ENCODE measurements at regions not wholly inside any gene's neighbourhood (a gene's known extent, or its start where the extent isn't known, plus 50 kb on each side); places are given as distances from the start of the nearest gene placed in this dataset.
"Not testable (repeated sequence)": the region's sequence is repeated elsewhere in the genome, so short reads cannot be mapped to it uniquely, and the experiment has no call there.

DNA sequence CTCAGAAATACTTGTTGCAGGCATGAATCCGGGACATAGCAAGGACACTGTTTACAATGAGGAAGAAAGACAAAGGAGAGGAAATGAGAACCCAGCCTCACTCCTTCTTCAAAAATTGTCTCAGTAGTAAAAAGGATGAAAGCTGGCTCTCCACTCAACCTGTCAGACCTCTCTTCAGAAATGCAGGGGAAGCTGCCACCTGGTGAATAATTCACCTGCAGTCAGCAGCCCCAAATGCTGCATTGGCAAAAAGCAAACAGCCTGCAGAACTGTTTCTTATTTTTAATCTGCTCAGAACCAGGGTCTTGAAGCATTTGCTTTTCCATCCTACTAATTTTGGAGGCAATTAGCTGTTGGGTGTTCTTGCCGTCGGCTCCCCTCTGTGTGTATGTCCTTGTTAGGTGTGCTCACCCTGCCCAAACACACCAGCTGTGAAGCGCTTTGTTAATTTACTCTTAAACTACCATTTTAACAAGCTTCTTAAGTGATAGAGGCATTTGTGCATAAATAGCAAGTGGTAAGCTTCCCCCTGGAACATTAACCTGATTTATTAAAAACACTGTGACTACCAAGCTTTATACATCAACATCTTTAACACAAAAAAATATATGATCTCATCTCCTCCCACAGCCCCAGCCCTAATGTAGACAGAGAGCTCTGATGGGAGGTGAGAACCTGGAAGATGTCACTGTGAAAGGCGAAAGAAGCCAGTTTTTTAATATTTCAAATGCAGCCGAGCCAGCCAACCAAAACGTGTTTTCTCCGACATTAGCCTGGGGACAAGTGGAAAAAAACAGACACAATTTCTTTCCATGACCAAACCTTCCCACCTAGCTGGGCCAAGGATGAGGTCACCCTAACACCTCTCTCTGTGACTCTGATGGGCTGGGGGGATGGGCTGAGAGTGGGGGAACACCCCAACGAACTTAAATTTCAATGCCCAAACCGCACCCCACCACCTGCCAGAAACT, 451.0 kb upstream of the SULF2 start:
- peak; percentile 74 for DNase-seq (ENCODE audit: low spot score)

DNA sequence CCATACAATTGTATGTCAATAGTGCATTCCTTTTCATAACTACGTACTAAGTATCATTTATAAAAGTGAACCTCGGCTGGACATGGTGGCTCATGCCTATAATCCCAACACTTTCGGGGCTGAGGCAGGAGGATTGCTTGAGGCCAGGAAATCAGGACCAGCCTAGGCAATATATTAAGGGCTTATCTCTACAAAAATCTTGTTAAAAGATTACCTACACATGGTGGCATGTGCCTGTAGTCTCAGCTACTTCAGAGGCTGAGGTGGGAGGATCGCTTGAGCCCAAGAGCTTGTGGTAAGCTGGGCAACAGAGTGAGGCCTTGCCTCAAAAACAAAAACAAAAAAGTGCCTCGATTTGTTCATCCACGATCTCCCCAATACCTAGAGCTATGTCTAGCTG, 449.7 kb upstream of the SULF2 start:
- DNase-seq (ENCODE audit: low spot score), result no peak

DNA sequence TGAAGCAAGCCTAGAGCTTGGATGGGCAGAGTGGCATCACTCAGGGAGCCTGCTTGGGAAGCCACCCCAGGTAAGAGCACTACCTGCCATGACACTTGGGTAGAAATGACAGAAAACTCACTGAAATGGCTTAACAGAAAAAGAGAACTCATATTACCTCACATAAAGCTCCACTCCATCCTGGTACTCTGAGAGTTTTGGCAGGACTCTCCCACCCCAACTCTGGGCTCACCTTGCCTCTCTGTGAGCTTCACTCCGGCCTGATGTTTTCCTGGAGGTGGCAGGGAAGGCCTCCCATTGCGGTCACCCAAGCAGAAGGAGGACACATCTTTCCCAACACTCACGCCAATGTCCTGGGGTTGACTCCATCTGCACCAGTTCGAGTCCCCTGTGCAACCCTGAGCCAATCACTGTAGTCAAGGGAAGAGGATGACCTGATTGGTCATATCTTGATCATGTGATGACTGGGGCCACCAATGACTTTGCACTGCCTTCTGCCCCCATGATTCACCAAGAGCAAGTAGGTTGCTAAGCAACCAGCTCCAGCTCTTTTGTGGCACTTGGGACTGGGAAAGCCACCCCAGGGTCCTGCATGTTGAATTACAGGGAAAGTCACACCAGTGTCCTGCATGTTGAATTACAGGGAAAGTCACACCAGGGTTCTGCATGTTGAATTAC, 446.1 kb upstream of the SULF2 start:
- DNase-seq (ENCODE audit: low spot score), result no peak

DNA sequence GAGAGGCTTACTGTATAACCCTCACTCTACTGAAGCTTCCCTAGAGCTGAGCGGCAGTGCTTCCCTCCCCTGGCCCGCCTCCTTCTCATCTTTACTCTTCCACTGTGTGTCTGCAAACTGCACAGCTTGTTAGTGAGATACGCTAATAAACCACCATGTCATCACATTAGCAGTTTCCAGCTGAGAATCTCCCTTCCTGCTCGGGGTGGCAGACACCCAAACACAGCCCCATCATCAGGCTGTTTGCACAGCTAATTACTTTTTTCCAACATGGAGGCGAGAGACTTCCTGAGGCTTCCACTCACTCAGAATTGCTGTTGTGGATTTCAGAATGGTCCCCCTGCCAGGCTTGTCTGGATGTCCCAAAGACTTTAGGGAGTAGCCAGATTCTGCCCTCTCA, 444.9 kb upstream of the SULF2 start:
- no peak for DNase-seq (ENCODE audit: low spot score)

DNA sequence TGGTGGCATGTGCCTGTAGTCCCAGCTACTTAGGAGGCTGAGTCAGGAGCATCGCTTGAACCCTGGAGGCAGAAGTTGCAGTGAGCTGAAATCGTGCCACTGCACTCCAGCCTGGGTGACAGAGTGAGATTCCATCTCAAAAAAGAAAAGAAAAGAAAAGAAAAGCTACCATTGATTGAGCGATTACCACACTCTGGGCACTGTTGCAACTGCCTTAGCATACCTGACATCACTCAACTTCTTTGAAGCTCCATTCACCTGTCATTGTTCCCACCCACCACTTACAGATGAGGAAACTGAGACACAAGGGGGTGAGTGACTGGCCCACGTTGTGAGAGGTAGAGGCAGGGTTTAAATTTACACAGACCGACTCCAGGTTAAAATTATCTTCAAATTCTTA, 442.1 kb upstream of the SULF2 start:
- DNase-seq (ENCODE audit: low spot score), result no peak

DNA sequence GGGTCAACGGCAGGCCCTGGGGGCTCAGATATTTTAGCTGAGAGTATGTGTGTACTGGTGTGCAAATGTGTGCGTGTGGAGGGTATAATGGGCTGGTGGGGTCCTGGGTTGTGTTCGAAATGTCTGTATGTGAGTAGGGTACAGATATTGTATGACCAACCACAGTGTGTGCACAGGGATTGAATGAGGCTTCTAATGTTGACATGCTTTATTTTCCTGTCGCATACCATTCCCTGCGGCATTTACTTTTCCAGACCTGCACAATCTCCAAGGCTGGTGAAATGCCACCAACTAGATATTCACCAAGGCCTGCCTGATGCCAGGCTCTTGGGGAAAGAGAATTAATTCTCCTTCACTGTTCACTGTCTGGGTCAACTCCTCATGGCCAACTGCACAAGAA, 441.4 kb upstream of the SULF2 start:
- DNase-seq (ENCODE audit: low spot score), result no peak

DNA sequence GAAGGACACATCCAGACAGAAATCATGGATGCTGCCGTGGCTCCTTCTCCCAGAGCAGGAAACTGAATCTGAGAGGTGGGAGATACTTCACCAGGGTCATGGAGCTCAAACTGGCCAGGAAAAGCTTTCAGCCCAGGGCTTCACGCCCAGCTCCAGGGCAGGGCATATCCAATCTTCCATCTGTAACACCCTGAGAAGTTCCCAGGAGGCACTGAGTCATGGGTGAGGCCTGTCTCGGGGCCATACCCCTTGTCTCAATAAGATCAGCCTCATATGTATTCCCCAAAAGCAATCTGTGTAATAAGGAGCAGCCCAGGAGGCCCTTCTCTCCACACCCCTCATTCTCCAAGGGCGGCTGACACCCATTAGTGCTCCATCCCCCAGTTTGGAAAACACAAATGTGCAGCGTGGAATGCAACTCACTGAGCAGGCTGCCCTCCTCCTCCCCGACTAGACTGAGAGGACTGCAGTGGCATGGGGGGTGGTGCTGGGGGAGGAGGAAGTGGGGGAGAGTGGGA, 439.3 kb upstream of the SULF2 start:
- peak; percentile 29 for DNase-seq (ENCODE audit: low spot score)

DNA sequence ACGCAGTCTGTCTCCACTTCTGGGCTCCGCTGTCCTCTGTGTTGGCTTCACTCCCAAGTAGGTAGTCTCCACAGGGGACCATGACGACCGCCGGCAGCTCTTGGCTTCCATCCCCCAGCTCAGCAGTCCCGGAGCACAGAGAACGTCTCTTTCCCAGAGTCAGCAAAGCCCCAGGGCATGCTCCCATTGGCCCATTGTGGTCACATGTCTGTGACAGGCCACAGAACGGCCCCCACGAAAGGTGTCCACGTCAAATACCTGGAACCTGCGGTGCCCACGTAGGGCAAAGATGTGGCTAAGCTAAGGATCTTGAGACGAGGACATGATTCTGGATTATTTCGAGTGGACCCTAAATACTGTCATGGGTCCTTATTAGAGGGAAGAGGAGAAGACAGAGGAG, 438.4 kb upstream of the SULF2 start:
- no peak for DNase-seq (ENCODE audit: low spot score)

DNA sequence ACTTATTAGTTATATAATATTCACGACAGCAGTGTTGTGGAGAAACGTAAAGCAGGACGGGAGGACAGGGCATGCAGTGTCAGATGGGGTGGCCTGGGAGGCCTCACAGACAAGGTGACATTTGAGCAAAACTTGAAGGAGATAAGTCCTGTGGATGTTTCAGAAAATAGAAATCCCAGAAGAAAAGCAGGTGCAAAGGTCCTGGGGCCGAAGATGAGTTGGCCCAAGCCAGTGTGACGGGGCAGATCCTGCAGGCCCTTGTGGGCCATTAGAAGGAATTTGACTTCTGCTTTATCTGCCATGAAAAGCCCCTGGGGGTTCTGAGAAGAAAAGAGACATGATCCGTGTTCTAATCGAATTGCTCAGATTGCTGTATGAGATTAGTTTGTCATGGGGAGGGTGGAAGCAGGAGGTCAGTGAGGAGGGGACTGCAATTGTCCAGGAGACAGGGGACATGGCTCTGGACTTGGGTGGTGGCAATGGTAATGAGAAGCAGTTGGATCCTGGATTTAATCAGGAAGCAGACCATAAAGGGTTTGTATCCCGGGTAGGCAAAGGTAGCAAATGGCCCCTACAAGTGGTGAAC, 437.4 kb upstream of the SULF2 start:
- no peak for DNase-seq (ENCODE audit: low spot score)

DNA sequence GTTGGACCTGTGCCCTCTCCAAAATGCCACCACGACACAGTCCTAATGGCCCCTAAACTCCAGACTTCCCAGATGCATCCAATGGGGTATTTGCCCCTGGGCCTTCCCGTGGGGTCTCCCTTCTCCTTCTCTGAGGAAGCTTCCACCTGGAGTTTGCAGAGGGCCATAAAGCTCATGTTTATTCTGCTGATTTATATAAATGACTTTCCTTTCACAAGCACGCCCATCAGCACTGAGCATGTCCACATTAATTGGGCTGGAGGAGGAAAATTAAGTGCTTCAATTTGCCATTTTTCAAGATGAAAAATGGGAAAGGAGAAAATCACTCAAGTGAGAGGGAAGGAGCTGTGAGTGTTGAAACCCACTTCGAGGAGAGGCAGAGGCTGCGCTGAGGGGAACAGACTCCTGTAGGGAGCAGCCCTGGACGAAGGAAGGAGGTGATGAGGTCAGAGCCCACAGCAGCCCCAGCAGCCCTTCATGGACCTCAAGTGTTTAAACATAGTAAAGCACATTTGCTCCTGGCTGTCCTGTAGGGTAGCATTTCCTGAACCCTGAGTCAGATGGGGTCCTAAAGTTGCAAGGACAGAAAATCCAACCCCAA, 434.9 kb upstream of the SULF2 start:
- DNase-seq (ENCODE audit: low spot score), result no peak

DNA sequence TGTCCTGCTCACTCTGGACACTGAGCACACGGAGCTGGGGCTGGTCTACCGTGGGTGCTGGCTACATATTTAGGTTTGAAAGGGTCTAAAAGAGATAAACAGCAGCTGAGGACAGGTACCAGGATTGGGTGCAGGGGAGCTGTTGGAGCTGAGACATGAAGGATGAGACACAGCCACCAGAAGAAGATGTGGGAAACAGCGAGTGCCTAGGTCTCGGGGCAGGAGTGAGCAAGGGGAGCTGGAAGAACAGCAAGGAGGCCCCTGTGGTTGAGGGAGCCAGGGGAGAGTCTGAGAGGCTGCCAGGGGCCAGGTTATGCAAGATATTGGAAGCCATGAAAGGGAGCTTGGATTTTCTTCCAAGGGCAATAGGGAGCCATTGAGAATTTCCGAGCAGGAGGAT, 434.0 kb upstream of the SULF2 start:
- DNase-seq (ENCODE audit: low spot score), result no peak

DNA sequence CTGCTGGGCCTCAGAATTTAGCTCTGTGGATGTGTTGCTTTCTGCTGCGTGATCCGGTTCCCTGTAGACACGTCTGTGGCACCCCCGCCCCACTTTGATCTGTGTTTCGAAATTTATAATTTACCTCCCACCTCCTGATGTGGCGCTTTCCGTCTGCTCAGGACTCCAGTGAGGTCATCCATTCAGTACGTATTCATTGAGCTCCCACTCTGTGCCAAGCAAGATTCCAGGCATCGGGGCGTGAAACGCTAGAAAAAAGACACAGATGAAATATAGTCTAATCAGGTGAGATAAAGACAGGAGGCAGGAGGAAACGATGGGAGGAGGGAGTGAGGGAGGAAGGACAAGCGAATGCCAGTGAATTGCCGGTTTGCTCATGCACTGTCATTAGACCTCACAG, 431.9 kb upstream of the SULF2 start:
- DNase-seq (ENCODE audit: low spot score), result peak; percentile 21

DNA sequence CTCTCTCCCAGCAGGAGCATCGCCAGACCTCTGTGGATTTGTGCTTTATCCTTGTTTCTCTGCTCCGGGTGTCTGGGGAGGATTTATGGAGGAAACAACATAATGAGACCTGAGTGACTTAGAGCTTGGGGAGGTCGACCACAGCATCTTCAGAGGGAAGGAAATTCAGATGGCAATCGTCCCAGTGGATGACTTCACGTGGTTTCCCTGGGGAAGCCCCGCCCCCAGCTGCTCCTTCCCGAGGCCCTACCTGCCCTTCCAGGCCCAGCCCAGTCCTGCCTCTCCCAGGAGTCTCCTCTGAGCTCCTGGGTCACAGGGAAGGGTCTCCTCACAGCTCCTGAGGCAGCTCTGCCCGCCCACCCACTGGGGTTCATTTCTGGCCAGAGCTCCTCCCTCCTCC, 430.3 kb upstream of the SULF2 start:
- no peak for DNase-seq (ENCODE audit: low spot score)

DNA sequence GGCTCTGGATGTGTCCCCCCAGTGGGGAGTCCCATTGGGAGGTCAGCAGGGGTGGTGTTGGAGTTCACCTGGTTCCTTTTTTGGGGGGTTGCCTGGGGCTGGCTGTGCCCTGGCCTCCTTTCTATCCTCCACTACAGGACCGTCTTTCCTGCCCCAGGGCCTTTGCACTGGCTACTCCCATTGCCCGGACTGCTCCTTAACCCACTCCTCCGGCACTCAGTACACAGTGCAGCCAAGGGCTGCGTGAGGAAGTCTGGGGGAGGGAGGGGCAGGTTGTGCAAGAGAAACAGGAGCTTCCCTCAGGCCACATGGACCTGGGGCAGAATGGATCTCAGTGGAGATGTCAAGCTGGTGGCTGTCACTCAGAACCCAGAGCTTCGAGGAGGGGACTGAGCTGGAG, 429.3 kb upstream of the SULF2 start:
- DNase-seq (ENCODE audit: low spot score), result no peak

DNA sequence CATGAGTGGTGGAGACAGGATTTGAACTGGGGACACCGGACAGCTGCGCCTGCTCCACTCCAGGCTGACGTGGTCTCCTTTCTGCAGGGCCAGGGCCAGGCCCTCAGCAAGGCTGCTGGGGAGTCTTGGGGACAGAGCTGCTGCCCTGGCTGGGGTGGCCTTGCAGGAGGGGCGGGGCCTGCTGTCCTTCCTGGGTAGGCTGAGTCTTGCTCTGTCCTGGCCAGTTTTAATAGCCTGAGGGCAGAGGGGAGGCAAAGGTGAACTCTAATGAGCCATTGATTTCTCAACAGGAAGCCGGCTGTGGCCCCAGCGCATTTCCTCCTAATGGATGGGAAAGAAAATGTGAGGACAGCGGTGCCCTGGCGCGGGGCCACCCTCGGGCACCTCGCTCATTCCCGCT, 428.4 kb upstream of the SULF2 start:
- not testable (repeated sequence) for DNase-seq (ENCODE audit: low spot score)

DNA sequence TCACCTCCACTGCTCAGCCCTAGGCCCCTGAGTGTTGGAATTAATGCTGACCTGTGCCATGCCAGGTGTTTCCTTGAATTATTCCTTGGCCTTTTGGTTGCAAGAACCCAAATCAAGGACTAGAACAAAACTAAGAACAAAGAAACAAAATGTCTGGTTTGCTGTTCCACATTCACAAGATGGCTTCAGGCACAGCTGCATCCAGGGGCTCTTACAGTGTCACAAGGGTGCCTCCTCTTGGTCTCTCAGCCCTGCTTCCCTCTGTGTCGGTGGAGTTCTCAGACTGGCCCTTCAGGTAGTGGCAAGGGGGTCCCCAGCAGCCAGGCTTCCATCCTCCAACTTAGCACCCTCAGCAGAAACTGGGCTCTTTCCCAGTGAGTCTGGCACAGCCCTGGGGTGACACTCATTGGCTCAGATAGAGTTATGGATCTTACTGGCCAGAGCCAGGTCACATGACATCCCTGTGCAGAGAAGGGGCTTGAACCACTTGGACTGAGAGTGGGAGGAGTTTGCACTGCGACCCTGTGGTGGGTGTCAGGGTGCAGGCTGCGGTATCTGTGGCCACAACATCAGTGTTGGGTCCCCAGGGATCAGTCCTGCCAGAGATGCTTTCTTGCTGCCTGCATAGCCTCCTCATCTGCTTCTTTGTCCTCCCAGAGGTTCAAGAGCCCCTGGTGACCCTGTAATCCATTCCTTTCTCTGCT, 427.7 kb upstream of the SULF2 start:
- DNase-seq (ENCODE audit: low spot score), result no peak

DNA sequence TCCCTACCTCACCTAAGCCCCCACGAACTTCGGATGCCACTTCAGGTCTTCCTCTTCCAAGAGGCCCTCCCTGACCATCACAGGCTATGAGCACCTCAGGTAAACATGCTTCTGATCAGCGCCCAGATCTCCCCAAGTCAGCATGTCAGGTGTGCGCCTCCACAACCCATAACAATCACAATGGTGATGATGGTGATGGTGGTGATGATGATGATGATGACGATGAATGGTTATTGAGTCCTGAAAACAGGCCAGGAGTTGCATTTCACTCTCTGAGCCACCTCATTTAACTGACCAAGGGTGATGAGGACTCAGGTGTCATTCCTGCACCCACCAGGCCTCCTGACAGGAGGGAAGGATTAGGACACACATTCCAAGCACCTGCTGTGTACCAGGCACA, 426.6 kb upstream of the SULF2 start:
- no peak for DNase-seq (ENCODE audit: low spot score)

DNA sequence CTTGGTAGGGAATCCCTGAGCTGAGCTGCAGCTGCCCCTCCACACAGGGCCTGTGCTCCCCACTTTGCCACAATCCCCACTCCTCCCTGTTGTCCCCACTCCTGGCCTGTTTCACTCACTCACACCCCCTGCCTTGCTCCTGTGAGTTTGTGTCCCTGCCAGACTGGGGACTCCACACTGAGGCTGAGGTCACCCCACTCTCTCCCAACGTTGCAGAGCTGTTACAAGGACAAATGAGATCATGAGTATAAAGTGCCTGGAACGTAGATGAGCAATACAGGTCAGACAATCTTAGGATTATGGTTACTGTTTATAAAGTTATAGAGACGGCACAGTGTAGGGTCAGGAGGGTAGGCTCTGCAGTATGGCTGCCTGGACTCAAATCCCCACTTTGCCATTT, 426.0 kb upstream of the SULF2 start:
- DNase-seq (ENCODE audit: low spot score), result no peak

DNA sequence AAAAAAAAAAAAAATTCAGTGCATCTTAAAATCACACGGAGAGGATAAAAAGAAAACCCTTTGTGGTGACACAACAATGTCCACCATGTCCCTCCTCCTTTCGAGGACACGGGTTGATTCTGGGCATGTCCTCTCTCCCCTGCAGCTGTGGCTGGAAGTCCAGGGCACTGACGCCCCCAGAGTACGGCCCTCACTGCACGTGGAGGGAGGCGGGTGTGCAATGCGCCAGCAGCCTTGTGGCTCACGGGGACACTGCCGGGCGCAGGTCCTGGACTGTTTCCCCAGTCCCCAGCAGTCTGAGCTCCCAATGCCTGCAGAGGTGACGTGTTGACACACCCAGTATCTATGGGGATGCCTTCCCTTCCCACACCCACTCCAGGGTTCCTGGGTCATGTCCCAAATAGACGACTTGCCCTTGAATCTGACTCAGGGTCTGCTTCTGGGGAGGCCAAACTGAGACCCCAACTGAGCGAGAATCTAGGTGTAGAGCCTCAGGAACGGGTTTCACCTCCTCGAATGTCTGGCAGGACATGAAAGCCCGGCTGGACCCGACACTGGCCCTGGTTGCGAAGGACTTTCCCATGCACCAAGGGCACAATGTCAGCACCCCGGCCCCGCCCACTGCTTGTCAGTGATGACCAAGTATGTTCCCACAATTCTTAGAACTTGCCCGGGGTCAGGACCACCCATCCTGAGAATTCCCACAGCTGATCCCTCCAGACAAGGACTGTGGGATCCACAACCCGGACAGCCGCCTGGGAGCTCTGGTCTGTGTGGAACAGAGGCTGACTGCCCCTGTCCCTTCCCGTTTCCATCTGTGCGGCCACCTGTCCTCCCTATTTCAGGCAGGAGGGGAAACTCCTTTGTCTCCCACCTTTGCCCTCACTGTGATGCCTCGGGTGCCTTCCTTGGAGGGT, 425.1 kb upstream of the SULF2 start:
- DNase-seq (ENCODE audit: low spot score), result no peak

DNA sequence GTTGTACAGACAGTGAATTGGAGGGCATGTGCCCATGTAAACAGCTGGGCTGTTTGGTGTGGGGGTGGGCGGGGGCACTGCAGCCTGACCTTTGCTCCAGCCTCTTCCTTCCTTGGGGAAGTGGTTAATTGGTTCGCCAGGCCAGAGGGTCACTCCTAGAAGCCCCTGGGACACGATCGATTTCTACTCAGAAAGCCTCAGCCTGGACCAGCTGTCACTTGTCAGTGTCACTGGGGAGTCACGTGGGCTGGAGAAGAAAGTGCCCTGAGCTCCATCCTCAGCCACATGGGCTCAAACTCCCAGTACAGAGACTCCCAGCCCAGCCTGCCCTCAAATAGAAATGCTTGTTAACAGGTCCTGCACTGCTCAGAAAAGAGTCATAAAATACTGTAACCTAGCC, 423.8 kb upstream of the SULF2 start:
- no peak for DNase-seq (ENCODE audit: low spot score)
